ENCODE measurements at regions not wholly inside any gene's neighbourhood (a gene's known extent, or its start where the extent isn't known, plus 50 kb on each side); places are given as distances from the start of the nearest gene placed in this dataset.

- Histone ChIP-seq H3K79me2 (ENCODE audit: insufficient read depth, low read depth) (no peaks in the 10 kb centered on the region), H3K4me2 (no peak overlapping the region), H3K4me1 (ENCODE audit: low read depth, poor library complexity, severe bottlenecking) (peaks cover 32% of the 10 kb centered on the region), H3K36me3 (ENCODE audit: insufficient read depth) (no peaks in the 10 kb centered on the region), H2AFZ (ENCODE audit: low read depth) (no peak overlapping the region), H3K27ac (no peak overlapping the region), H3K9ac (no peak overlapping the region), H3K27me3 (ENCODE audit: insufficient read depth, low read depth) (no peaks in the 10 kb centered on the region), H3K4me3 (IDR thresholded peaks at IDR 0.05; ENCODE audit: insufficient read depth, low read depth, low read length) (no peak overlapping the region), H4K20me1 (ENCODE audit: insufficient read depth) (no peaks in the 10 kb centered on the region)
- TF ChIP-seq CTCF (conservative IDR thresholded peaks at IDR 0.05; ENCODE audit: low read depth, low read length): no peak
Measured at GRCh38 chr15:81450721-81451120, 76.7 kb upstream of the TMC3 start.

- H3K36me3 ChIP-seq (ENCODE audit: insufficient read depth): no peaks in the 10 kb centered on the region
- H3K27me3 ChIP-seq (ENCODE audit: insufficient read depth, low read depth): no peaks in the 10 kb centered on the region
- no peaks in the 10 kb centered on the region for H4K20me1 ChIP-seq (ENCODE audit: insufficient read depth)
- H3K9ac ChIP-seq: no peak overlapping the region
- H3K27ac ChIP-seq: no peak overlapping the region
- no peak overlapping the region for H3K4me3 ChIP-seq (IDR thresholded peaks at IDR 0.05; ENCODE audit: insufficient read depth, low read depth, low read length)
- TF ChIP-seq CTCF (conservative IDR thresholded peaks at IDR 0.05; ENCODE audit: low read depth, low read length): no peak
- peaks cover 29% of the 10 kb centered on the region for H3K4me1 ChIP-seq (ENCODE audit: low read depth, poor library complexity, severe bottlenecking)
- H3K4me2 ChIP-seq: no peak overlapping the region
- no peaks in the 10 kb centered on the region for H3K79me2 ChIP-seq (ENCODE audit: insufficient read depth, low read depth)
- no peak overlapping the region for H2AFZ ChIP-seq (ENCODE audit: low read depth)
Measured at GRCh38 chr15:81449836-81450474, 75.9 kb upstream of the TMC3 start.

GRCh38 chr15:81443040-81443820 lies 69.2 kb upstream of the TMC3 start:
- Histone ChIP-seq H3K9ac (no peak overlapping the region), H4K20me1 (ENCODE audit: insufficient read depth) (no peaks in the 10 kb centered on the region), H3K27ac (no peak overlapping the region), H3K4me3 (IDR thresholded peaks at IDR 0.05; ENCODE audit: insufficient read depth, low read depth, low read length) (no peak overlapping the region), H3K79me2 (ENCODE audit: insufficient read depth, low read depth) (no peaks in the 10 kb centered on the region), H3K4me2 (no peak overlapping the region), H3K36me3 (ENCODE audit: insufficient read depth) (no peaks in the 10 kb centered on the region), H3K4me1 (ENCODE audit: low read depth, poor library complexity, severe bottlenecking) (no peaks in the 10 kb centered on the region), H2AFZ (ENCODE audit: low read depth) (no peak overlapping the region), H3K27me3 (ENCODE audit: insufficient read depth, low read depth) (no peaks in the 10 kb centered on the region)
- no peak for TF ChIP-seq CTCF (conservative IDR thresholded peaks at IDR 0.05; ENCODE audit: low read depth, low read length)

GRCh38 chr15:81442454-81442853 lies 68.4 kb upstream of the TMC3 start:
- H3K79me2 ChIP-seq (ENCODE audit: insufficient read depth, low read depth): no peaks in the 10 kb centered on the region
- no peaks in the 10 kb centered on the region for H3K36me3 ChIP-seq (ENCODE audit: insufficient read depth)
- H3K27me3 ChIP-seq (ENCODE audit: insufficient read depth, low read depth): no peaks in the 10 kb centered on the region
- no peak for TF ChIP-seq CTCF (conservative IDR thresholded peaks at IDR 0.05; ENCODE audit: low read depth, low read length)
- no peak overlapping the region for H3K4me2 ChIP-seq
- no peak overlapping the region for H3K9ac ChIP-seq
- no peak overlapping the region for H3K27ac ChIP-seq
- no peak overlapping the region for H2AFZ ChIP-seq (ENCODE audit: low read depth)
- no peak overlapping the region for H3K4me3 ChIP-seq (IDR thresholded peaks at IDR 0.05; ENCODE audit: insufficient read depth, low read depth, low read length)
- no peaks in the 10 kb centered on the region for H4K20me1 ChIP-seq (ENCODE audit: insufficient read depth)
- H3K4me1 ChIP-seq (ENCODE audit: low read depth, poor library complexity, severe bottlenecking): no peaks in the 10 kb centered on the region

Data from KMS-11 (cell line).